Stimulated activated CD8-positive, alpha-beta memory T cell treated with anti-CD3 and anti-CD28 coated beads, Interleukin-4, amount 100 ng/mL, for 48 hours (primary cell): ENCODE measurements at regions not wholly inside any gene's neighbourhood (a gene's known extent, or its start where the extent isn't known, plus 50 kb on each side); places are given as distances from the start of the nearest gene placed in this dataset.
"Not testable (repeated sequence)": the region's sequence is repeated elsewhere in the genome, so short reads cannot be mapped to it uniquely, and the experiment has no call there.

Experiments used
- DNase-seq: peaks from one replicate; pipeline ENCODE4 v3.0.0-alpha.2; 2020

GRCh38 chr2:110394769-110395168, 77.8 kb downstream of the LIMS4 start:
- DNase-seq, result not testable (repeated sequence)

GRCh38 chr2:110392366-110392765, 80.2 kb downstream of the LIMS4 start:
- not testable (repeated sequence) for DNase-seq

- not testable (repeated sequence) for DNase-seq
These were observed 81.6 kb downstream of the LIMS4 start for GRCh38 chr2:110391035-110391418.

GRCh38 chr2:110390351-110391034, 82.1 kb downstream of the LIMS4 start:
- not testable (repeated sequence) for DNase-seq

- DNase-seq, result not testable (repeated sequence)
These were observed 85.6 kb downstream of the LIMS4 start for GRCh38 chr2:110387044-110387443.

- DNase-seq, result not testable (repeated sequence)
These were observed 86.1 kb downstream of the LIMS4 start for GRCh38 chr2:110386546-110386945.

GRCh38 chr2:110384736-110385119, 87.9 kb downstream of the LIMS4 start:
- DNase-seq, result not testable (repeated sequence)

GRCh38 chr2:110384109-110384735, 88.4 kb downstream of the LIMS4 start:
- not testable (repeated sequence) for DNase-seq

GRCh38 chr2:110383163-110384048, 89.2 kb downstream of the LIMS4 start:
- DNase-seq, result not testable (repeated sequence)

GRCh38 chr2:110373519-110373918, 99.1 kb downstream of the LIMS4 start:
- DNase-seq, result not testable (repeated sequence)

GRCh38 chr2:110371633-110372032, 101.0 kb downstream of the LIMS4 start:
- DNase-seq, result not testable (repeated sequence)

- not testable (repeated sequence) for DNase-seq
These were observed 115.0 kb downstream of the LIMS4 start for GRCh38 chr2:110357616-110358015.

GRCh38 chr2:110354294-110355018, 118.2 kb downstream of the LIMS4 start:
- DNase-seq, result not testable (repeated sequence)

- not testable (repeated sequence) for DNase-seq
These were observed 121.9 kb downstream of the LIMS4 start for GRCh38 chr2:110350718-110351117.

GRCh38 chr2:110348902-110349301, 123.7 kb downstream of the LIMS4 start:
- peak; percentile 7 for DNase-seq

GRCh38 chr2:110344405-110345035, 128.1 kb downstream of the LIMS4 start:
- DNase-seq, result not testable (repeated sequence)

- not testable (repeated sequence) for DNase-seq
These were observed 129.7 kb upstream of the MTLN start for GRCh38 chr2:110342077-110342476.

GRCh38 chr2:110339126-110339525, 126.8 kb upstream of the MTLN start:
- DNase-seq, result not testable (repeated sequence)

- DNase-seq, result not testable (repeated sequence)
These were observed 126.1 kb upstream of the MTLN start for GRCh38 chr2:110338277-110339003.

- DNase-seq, result not testable (repeated sequence)
These were observed 123.7 kb upstream of the MTLN start for GRCh38 chr2:110336071-110336470.

- DNase-seq, result not testable (repeated sequence)
These were observed 123.2 kb upstream of the MTLN start for GRCh38 chr2:110335415-110336049.
